Natural killer cell (primary cell): ENCODE measurements at regions not wholly inside any gene's neighbourhood (a gene's known extent, or its start where the extent isn't known, plus 50 kb on each side); places are given as distances from the start of the nearest gene placed in this dataset.

Experiments
- ATAC-seq, 3 donors: fragments of 150-1000 bp in 2 of 3; fragments of 200-7000 bp in 1 of 3; cut with Tn5 transposase; 1 replicate in 1 of 3; 2 replicates in 2 of 3; pipeline ENCODE4 v1.10.0; 2021; ENCODE audit warnings: mild to moderate bottlenecking in 2 of 3, moderate library complexity in 2 of 3
- DNase-seq, 2 donors: peaks; one replicate each; pipeline versions ENCODE4 v3.0.0 to v3.0.0-alpha.2; 2013 to 2021; ENCODE audit warnings: mixed read lengths in 1 of 2
- H3K27ac ChIP-seq: one replicate; pipeline ENCODE4 v1.5.1; 2013; ENCODE audit warnings: mild to moderate bottlenecking, low read length
- H3K27me3 ChIP-seq: one replicate; pipeline ENCODE4 v1.6.1; 2013; ENCODE audit warnings: low read length; ENCODE audit not compliant: control insufficient read depth, insufficient read depth
- H3K36me3 ChIP-seq: one replicate; pipeline ENCODE4 v1.6.1; 2013; ENCODE audit warnings: low read length; ENCODE audit not compliant: control insufficient read depth, insufficient read depth
- H3K4me1 ChIP-seq: one replicate; pipeline ENCODE4 v1.6.1; 2013; ENCODE audit warnings: low read length; ENCODE audit not compliant: control insufficient read depth, insufficient read depth
- H3K4me3 ChIP-seq: one replicate; pipeline ENCODE4 v1.5.1; 2013; ENCODE audit warnings: low read length
- H3K9me3 ChIP-seq: one replicate; pipeline ENCODE4 v1.6.1; 2013; ENCODE audit warnings: low read length; ENCODE audit not compliant: control insufficient read depth, insufficient read depth
- H3K27ac Mint-ChIP-seq, 2 donors: one replicate each; pipeline ENCODE4 v1.8.0; 2022; ENCODE audit warnings: mild to moderate bottlenecking in 2 of 2, mixed read lengths in 2 of 2, moderate library complexity in 1 of 2
- H3K27me3 Mint-ChIP-seq, 2 donors: one replicate each; pipeline ENCODE4 v1.8.0; 2022; ENCODE audit warnings: low read depth in 2 of 2, mixed read lengths in 2 of 2
- H3K36me3 Mint-ChIP-seq: one replicate; pipeline ENCODE4 v1.8.0; 2022; ENCODE audit warnings: mixed read lengths
- H3K4me1 Mint-ChIP-seq, 2 donors: one replicate each; pipeline ENCODE4 v1.8.0; 2022; ENCODE audit warnings: mixed read lengths in 2 of 2
- H3K4me3 Mint-ChIP-seq: one replicate; pipeline ENCODE4 v1.8.0; 2022; ENCODE audit warnings: mild to moderate bottlenecking, moderate library complexity, mixed read lengths
- H3K9me3 Mint-ChIP-seq, 2 donors: one replicate each; pipeline ENCODE4 v1.8.0; 2022; ENCODE audit warnings: mixed read lengths in 2 of 2
- WGBS: methylation state at CpG from one replicate; pipeline ENCODE4 v1.1.7; 2013; ENCODE audit warnings: missing lambda C conversion rate; ENCODE audit not compliant: insufficient coverage; 5-methylcytosine and 5-hydroxymethylcytosine counted together
- intact Hi-C: fragments of 100-400 bp; cut with micrococcal nuclease; formaldehyde crosslinking; loops from one replicate; pipeline ENCODE4 v1.14.2; 2022
- TF ChIP-seq, protein P1 (sequence below): fragments of 200-600 bp; IDR thresholded peaks from one replicate; pipeline ENCODE4 v1.8.0; 2022; ENCODE audit warnings: antibody characterized with exemption

- Mint-ChIP-seq H3K27me3 (no peaks in the 10 kb centered on the region), H3K4me3 (no peak overlapping the region), H3K27ac (no peak overlapping the region), H3K36me3 (peaks cover 13% of the 10 kb centered on the region), H3K9me3 (peaks cover 13 to 25% of the 10 kb centered on the region in 2 donors), H3K4me1 (no peaks in the 10 kb centered on the region)
- Histone ChIP-seq H3K36me3 (no peaks in the 10 kb centered on the region), H3K4me1 (no peaks in the 10 kb centered on the region), H3K27ac (no peak overlapping the region), H3K4me3 (no peak overlapping the region), H3K27me3 (no peaks in the 10 kb centered on the region), H3K9me3 (no peaks in the 10 kb centered on the region)
- 79% methylated on average over 3 of the region's 4 CpGs for WGBS
- TF ChIP-seq, protein P1, sequence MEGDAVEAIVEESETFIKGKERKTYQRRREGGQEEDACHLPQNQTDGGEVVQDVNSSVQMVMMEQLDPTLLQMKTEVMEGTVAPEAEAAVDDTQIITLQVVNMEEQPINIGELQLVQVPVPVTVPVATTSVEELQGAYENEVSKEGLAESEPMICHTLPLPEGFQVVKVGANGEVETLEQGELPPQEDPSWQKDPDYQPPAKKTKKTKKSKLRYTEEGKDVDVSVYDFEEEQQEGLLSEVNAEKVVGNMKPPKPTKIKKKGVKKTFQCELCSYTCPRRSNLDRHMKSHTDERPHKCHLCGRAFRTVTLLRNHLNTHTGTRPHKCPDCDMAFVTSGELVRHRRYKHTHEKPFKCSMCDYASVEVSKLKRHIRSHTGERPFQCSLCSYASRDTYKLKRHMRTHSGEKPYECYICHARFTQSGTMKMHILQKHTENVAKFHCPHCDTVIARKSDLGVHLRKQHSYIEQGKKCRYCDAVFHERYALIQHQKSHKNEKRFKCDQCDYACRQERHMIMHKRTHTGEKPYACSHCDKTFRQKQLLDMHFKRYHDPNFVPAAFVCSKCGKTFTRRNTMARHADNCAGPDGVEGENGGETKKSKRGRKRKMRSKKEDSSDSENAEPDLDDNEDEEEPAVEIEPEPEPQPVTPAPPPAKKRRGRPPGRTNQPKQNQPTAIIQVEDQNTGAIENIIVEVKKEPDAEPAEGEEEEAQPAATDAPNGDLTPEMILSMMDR = no peak
- ATAC-seq = no peak
- intact Hi-C loops = no loop called here
- no peak for DNase-seq
These were observed 427.4 kb downstream of the RAB28 start for GRCh38 chr4:13056630-13057189.

GRCh38 chr4:13054420-13054970 is 429.6 kb downstream of the RAB28 start:
- TF ChIP-seq, protein P1 = no peak
- Histone ChIP-seq H3K27ac (no peak overlapping the region), H3K36me3 (no peaks in the 10 kb centered on the region), H3K9me3 (no peaks in the 10 kb centered on the region), H3K27me3 (no peaks in the 10 kb centered on the region), H3K4me1 (no peaks in the 10 kb centered on the region), H3K4me3 (no peak overlapping the region)
- Mint-ChIP-seq H3K36me3 (peaks cover 13% of the 10 kb centered on the region), H3K27ac (no peak overlapping the region), H3K4me1 (no peaks in the 10 kb centered on the region), H3K4me3 (no peak overlapping the region), H3K9me3 (peaks cover 14 to 27% of the 10 kb centered on the region in 2 donors), H3K27me3 (no peaks in the 10 kb centered on the region)
- ATAC-seq (no peak), DNase-seq (no peak)
- intact Hi-C loops = no loop called here
- WGBS = 74% methylated on average over 2 of the region's 3 CpGs

GRCh38 chr4:13047591-13047990 is 436.5 kb downstream of the RAB28 start:
- Histone ChIP-seq H3K27me3 (no peaks in the 10 kb centered on the region), H3K36me3 (no peaks in the 10 kb centered on the region), H3K27ac (no peak overlapping the region), H3K4me3 (no peak overlapping the region), H3K4me1 (no peaks in the 10 kb centered on the region), H3K9me3 (no peaks in the 10 kb centered on the region)
- WGBS = 86% methylated on average over 4 of the region's 4 CpGs
- intact Hi-C loops = no loop called here
- no peak overlapping the region for H3K4me3 Mint-ChIP-seq
- no peaks in the 10 kb centered on the region for H3K36me3 Mint-ChIP-seq
- no peaks in the 10 kb centered on the region for H3K4me1 Mint-ChIP-seq
- H3K27me3 Mint-ChIP-seq = no peaks in the 10 kb centered on the region
- no peak overlapping the region for H3K27ac Mint-ChIP-seq
- peaks cover 10 to 22% of the 10 kb centered on the region in 2 donors for H3K9me3 Mint-ChIP-seq
- TF ChIP-seq, protein P1 = no peak
- ATAC-seq (no peak), DNase-seq (no peak)

- H3K36me3 Mint-ChIP-seq = no peaks in the 10 kb centered on the region
- H3K4me3 Mint-ChIP-seq = no peak overlapping the region
- no peak overlapping the region for H3K27ac Mint-ChIP-seq
- Histone ChIP-seq H3K9me3 (peaks cover 8% of the 10 kb centered on the region), H3K27ac (no peak overlapping the region), H3K4me1 (no peaks in the 10 kb centered on the region), H3K4me3 (no peak overlapping the region), H3K36me3 (no peaks in the 10 kb centered on the region), H3K27me3 (no peaks in the 10 kb centered on the region)
- no peak for ATAC-seq
- TF ChIP-seq, protein P1 = no peak
- intact Hi-C loops = no loop called here
- peaks cover 21 to 28% of the 10 kb centered on the region in 2 donors for H3K9me3 Mint-ChIP-seq
- no peaks in the 10 kb centered on the region for H3K27me3 Mint-ChIP-seq
- WGBS = 61% methylated on average over 2 of the region's 3 CpGs
- DNase-seq = no peak
- no peaks in the 10 kb centered on the region for H3K4me1 Mint-ChIP-seq
These were observed 447.3 kb downstream of the RAB28 start for GRCh38 chr4:13036841-13037240.
